SK-N-SH treated with all-trans-retinoic acid at 6 μM for 48 hours (cell line): ENCODE measurements at regions not wholly inside any gene's neighbourhood (a gene's known extent, or its start where the extent isn't known, plus 50 kb on each side); places are given as distances from the start of the nearest gene placed in this dataset.

Experiments
- ATAC-seq: fragments of 200-7000 bp; cut with Tn5 transposase; 3 replicates; pipeline ENCODE4 v1.9.1; 2020; ENCODE audit warnings: mild to moderate bottlenecking, moderate library complexity
- ARNTL ChIP-seq: fragments of 450-650 bp; formaldehyde crosslinking; IDR thresholded peaks from 2 replicates; pipeline ENCODE4 v1.5.0; 2020; ENCODE audit warnings: low read depth, mild to moderate bottlenecking, moderate library complexity, borderline replicate concordance
- CREB5 ChIP-seq: fragments of 250-450 bp; sonication (Bioruptor Pico); IDR thresholded peaks from 2 replicates; pipeline ENCODE4 v1.5.1; 2020; ENCODE audit warnings: low read depth, mild to moderate bottlenecking, moderate library complexity
- CSDC2 ChIP-seq: fragments of 250-450 bp; sonication (Bioruptor Pico); IDR thresholded peaks from 2 replicates; pipeline ENCODE4 v1.5.0; 2020; ENCODE audit warnings: mild to moderate bottlenecking, moderate library complexity
- ESRRG ChIP-seq: fragments of 250-450 bp; sonication (Bioruptor Pico); IDR thresholded peaks from 2 replicates; pipeline ENCODE4 v1.6.1; 2021; ENCODE audit warnings: mild to moderate bottlenecking
- GLIS3 ChIP-seq: fragments of 250-450 bp; sonication (Bioruptor Pico); IDR thresholded peaks from 2 replicates; pipeline ENCODE4 v1.5.0; 2020; ENCODE audit warnings: mild to moderate bottlenecking, moderate library complexity
- ISL1 ChIP-seq: fragments of 250-450 bp; sonication (Bioruptor Pico); IDR thresholded peaks from 2 replicates; pipeline ENCODE4 v2.1.2; 2022; ENCODE audit warnings: mild to moderate bottlenecking, moderate library complexity
- OSR1 ChIP-seq: fragments of 250-450 bp; sonication (Bioruptor Pico); IDR thresholded peaks from 2 replicates; pipeline ENCODE4 v1.8.0; 2022; ENCODE audit warnings: moderate library complexity, mild to moderate bottlenecking, inconsistent platforms
- PATZ1 ChIP-seq: fragments of 250-450 bp; sonication (Bioruptor Pico); IDR thresholded peaks from 2 replicates; pipeline ENCODE4 v1.8.0; 2020; ENCODE audit warnings: mild to moderate bottlenecking, moderate library complexity, borderline replicate concordance
- PPARA ChIP-seq: fragments of 250-450 bp; sonication (Bioruptor Pico); IDR thresholded peaks from 2 replicates; pipeline ENCODE4 v1.5.0; 2020; ENCODE audit warnings: mild to moderate bottlenecking, borderline replicate concordance
- RARB ChIP-seq: fragments of 250-450 bp; sonication (Bioruptor Pico); IDR thresholded peaks from 2 replicates; pipeline ENCODE4 v1.8.0; 2021; ENCODE audit warnings: mild to moderate bottlenecking, moderate library complexity
- SNAI2 ChIP-seq: fragments of 250-450 bp; sonication (Bioruptor Pico); IDR thresholded peaks from 2 replicates; pipeline ENCODE4 v1.5.0; 2020; ENCODE audit warnings: mild to moderate bottlenecking, moderate library complexity
- TCF4 ChIP-seq: fragments of 250-450 bp; sonication (Bioruptor Pico); IDR thresholded peaks from 2 replicates; pipeline ENCODE4 v1.8.0; 2021; ENCODE audit warnings: mild to moderate bottlenecking, moderate library complexity, borderline replicate concordance
- TOX ChIP-seq: fragments of 250-450 bp; sonication (Bioruptor Pico); IDR thresholded peaks from 2 replicates; pipeline ENCODE4 v1.8.0; 2021; ENCODE audit warnings: mild to moderate bottlenecking, moderate library complexity, borderline replicate concordance
- TSHZ2 ChIP-seq: fragments of 250-450 bp; sonication (Bioruptor Pico); IDR thresholded peaks from 2 replicates; pipeline ENCODE4 v1.5.0; 2020; ENCODE audit warnings: mild to moderate bottlenecking, moderate library complexity
- ZC3H10 ChIP-seq: fragments of 250-450 bp; sonication (Bioruptor Pico); IDR thresholded peaks from 2 replicates; pipeline ENCODE4 v1.5.1; 2021; ENCODE audit warnings: mild to moderate bottlenecking, moderate library complexity
- ZFP3 ChIP-seq: fragments of 250-450 bp; sonication (Bioruptor Pico); IDR thresholded peaks from 2 replicates; pipeline ENCODE4 v1.5.0; 2020; ENCODE audit warnings: mild to moderate bottlenecking, moderate library complexity
- ZFP30 ChIP-seq: fragments of 450-650 bp; formaldehyde crosslinking; IDR thresholded peaks from 2 replicates; pipeline ENCODE4 v1.5.0; 2022; ENCODE audit warnings: mild to moderate bottlenecking, moderate library complexity
- ZNF565 ChIP-seq: fragments of 450-650 bp; formaldehyde crosslinking; conservative IDR thresholded peaks from 2 replicates; pipeline ENCODE4 v1.5.0; 2020; ENCODE audit warnings: low read depth, mild to moderate bottlenecking, moderate library complexity
- ZNF8 ChIP-seq: fragments of 450-650 bp; formaldehyde crosslinking; IDR thresholded peaks from 2 replicates; pipeline ENCODE4 v1.5.0; 2020; ENCODE audit warnings: mild to moderate bottlenecking, moderate library complexity
- TF ChIP-seq, protein P1 (sequence below): fragments of 250-450 bp; sonication (Bioruptor Pico); IDR thresholded peaks from 2 replicates; pipeline ENCODE4 v1.5.1; 2021; ENCODE audit warnings: mild to moderate bottlenecking, moderate library complexity
- TF ChIP-seq, protein P2 (sequence below): fragments of 250-450 bp; sonication (Bioruptor Pico); IDR thresholded peaks from 2 replicates; pipeline ENCODE4 v1.8.0; 2021; ENCODE audit warnings: low read depth, mild to moderate bottlenecking, moderate library complexity, borderline replicate concordance

GRCh38 chrX:121236040-121236439, 188.6 kb downstream of the GLUD2 start:
- TF ChIP-seq PPARA (CRISPR knock-in tag), result no peak
- no peak for TF ChIP-seq ARNTL (CRISPR knock-in tag)
- TF ChIP-seq GLIS3 (CRISPR knock-in tag), result no peak
- ATAC-seq, result no peak

- TF ChIP-seq TSHZ2 (CRISPR knock-in tag) (no peak), RARB (no peak), ESRRG (CRISPR knock-in tag) (no peak), CSDC2 (CRISPR knock-in tag) (no peak), PATZ1 (no peak), SNAI2 (CRISPR knock-in tag) (no peak), ZC3H10 (CRISPR knock-in tag) (no peak), ARNTL (CRISPR knock-in tag) (no peak), ZFP30 (CRISPR knock-in tag) (no peak), OSR1 (CRISPR knock-in tag) (no peak)
- TF ChIP-seq, protein P1, sequence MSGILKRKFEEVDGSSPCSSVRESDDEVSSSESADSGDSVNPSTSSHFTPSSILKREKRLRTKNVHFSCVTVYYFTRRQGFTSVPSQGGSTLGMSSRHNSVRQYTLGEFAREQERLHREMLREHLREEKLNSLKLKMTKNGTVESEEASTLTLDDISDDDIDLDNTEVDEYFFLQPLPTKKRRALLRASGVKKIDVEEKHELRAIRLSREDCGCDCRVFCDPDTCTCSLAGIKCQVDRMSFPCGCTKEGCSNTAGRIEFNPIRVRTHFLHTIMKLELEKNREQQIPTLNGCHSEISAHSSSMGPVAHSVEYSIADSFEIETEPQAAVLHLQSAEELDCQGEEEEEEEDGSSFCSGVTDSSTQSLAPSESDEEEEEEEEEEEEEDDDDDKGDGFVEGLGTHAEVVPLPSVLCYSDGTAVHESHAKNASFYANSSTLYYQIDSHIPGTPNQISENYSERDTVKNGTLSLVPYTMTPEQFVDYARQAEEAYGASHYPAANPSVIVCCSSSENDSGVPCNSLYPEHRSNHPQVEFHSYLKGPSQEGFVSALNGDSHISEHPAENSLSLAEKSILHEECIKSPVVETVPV, result no peak
- TF ChIP-seq, protein P2, sequence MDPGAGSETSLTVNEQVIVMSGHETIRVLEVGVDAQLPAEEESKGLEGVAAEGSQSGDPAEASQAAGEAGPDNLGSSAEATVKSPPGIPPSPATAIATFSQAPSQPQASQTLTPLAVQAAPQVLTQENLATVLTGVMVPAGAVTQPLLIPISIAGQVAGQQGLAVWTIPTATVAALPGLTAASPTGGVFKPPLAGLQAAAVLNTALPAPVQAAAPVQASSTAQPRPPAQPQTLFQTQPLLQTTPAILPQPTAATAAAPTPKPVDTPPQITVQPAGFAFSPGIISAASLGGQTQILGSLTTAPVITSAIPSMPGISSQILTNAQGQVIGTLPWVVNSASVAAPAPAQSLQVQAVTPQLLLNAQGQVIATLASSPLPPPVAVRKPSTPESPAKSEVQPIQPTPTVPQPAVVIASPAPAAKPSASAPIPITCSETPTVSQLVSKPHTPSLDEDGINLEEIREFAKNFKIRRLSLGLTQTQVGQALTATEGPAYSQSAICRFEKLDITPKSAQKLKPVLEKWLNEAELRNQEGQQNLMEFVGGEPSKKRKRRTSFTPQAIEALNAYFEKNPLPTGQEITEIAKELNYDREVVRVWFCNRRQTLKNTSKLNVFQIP (CRISPR knock-in tag), result no peak
- ATAC-seq, result no peak
These were observed 190.7 kb downstream of the GLUD2 start for GRCh38 chrX:121238093-121238492.

- TF ChIP-seq ZNF8 (CRISPR knock-in tag), result no peak
- no peak for TF ChIP-seq ZFP3
- no peak for TF ChIP-seq OSR1 (CRISPR knock-in tag)
- TF ChIP-seq ZNF565 (CRISPR knock-in tag), result no peak
- no peak for TF ChIP-seq ISL1
- no peak for TF ChIP-seq SNAI2 (CRISPR knock-in tag)
- no peak for TF ChIP-seq CREB5 (CRISPR knock-in tag)
- no peak for TF ChIP-seq PPARA (CRISPR knock-in tag)
- no peak for TF ChIP-seq CSDC2 (CRISPR knock-in tag)
- TF ChIP-seq ZFP30 (CRISPR knock-in tag), result no peak
- TF ChIP-seq ESRRG (CRISPR knock-in tag), result no peak
- no peak for TF ChIP-seq GLIS3 (CRISPR knock-in tag)
- TF ChIP-seq, protein P1, result no peak
- no peak for TF ChIP-seq ZC3H10 (CRISPR knock-in tag)
- no peak for TF ChIP-seq PATZ1
- TF ChIP-seq TOX (CRISPR knock-in tag), result no peak
- no peak for TF ChIP-seq RARB
- TF ChIP-seq ARNTL (CRISPR knock-in tag), result no peak
- no peak for TF ChIP-seq TCF4
- TF ChIP-seq, protein P2 (CRISPR knock-in tag), result no peak
- no peak for ATAC-seq
These were observed 197.1 kb downstream of the GLUD2 start for GRCh38 chrX:121244511-121244910.
